Forelimb muscle (tissue), 1 donor: ENCODE measurements at regions not wholly inside any gene's neighbourhood (a gene's known extent, or its start where the extent isn't known, plus 50 kb on each side); places are given as distances from the start of the nearest gene placed in this dataset.

Experiments
- DNase-seq: peaks from one replicate; pipeline ENCODE4 v3.0.0-alpha.2; 2013; ENCODE audit warnings: low read depth

DNA sequence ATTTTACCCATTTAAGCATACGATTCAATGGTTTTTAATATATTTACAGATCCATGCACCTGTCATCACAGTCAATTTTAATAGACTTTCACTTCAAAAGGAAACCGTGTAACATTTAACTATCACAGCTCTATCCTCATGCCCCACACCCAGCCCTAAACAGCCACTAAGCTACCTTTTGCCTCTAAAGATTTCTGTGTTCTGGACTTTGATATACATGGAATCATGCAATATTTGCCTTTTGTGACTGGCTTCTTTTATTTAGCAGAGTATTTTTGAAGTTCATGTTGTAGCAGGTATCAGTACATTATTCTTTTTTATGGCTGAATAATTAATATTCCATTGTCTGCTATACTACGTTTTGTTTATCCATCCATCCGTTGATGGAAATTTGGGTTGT lies 50.3 kb upstream of the STX16 start:
- no peak for DNase-seq

DNA sequence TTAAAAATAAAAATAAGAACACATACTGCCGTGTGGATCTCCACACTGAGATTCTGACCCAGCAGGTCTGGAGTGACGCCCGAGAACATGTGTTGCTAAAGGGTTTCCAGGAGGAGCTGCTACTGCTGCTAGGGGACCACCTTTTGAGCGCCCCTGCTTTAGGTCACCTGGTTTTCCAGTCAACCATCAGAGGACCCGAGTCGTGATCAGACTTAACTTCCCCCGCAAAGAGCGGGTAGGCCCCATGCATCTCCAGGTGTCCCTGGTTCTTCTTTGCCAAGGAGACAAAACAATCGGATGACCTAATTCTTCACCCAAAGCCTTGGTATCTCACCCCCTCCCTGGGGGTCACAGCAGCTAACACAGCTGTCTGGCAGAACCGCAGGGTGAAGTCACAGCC lies 51.1 kb upstream of the STX16 start:
- DNase-seq = no peak

DNA sequence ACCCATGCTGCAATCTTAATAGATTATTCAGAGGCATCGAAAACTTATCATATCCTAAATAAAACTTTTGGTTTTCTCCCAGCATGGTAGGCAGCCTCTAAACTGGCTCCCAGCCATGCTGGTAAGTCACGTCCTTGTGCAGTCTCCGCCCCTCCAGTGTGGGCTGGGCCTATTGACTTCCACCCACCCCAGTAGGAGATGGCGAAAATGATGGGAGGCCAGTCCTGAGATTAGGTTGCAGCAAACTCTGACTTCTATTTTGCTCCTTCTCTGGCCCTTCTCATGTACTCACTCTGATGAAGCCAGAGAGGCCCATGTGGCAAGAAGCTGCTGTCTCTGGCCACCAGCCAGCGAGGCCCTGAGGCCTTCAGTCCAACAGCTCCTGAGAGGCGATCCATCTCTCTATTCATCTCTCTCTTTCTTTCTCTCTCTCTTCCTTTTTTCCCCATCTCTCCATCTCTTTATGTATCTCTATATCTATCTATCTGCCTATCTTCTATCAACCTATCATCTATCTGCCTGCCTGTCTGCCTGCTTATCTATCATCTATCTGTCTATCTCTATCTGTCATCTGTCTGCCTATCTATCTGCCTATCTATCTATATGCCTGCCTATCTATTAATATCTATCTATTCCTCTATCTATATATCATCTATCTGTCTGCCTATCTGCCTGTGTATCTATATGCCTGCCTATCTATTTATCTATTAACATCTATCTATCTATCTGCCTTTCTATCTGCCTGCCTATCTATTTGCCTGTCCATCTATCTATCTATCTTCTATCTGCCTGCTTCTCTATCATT lies 52.7 kb upstream of the STX16 start:
- no peak for DNase-seq

DNA sequence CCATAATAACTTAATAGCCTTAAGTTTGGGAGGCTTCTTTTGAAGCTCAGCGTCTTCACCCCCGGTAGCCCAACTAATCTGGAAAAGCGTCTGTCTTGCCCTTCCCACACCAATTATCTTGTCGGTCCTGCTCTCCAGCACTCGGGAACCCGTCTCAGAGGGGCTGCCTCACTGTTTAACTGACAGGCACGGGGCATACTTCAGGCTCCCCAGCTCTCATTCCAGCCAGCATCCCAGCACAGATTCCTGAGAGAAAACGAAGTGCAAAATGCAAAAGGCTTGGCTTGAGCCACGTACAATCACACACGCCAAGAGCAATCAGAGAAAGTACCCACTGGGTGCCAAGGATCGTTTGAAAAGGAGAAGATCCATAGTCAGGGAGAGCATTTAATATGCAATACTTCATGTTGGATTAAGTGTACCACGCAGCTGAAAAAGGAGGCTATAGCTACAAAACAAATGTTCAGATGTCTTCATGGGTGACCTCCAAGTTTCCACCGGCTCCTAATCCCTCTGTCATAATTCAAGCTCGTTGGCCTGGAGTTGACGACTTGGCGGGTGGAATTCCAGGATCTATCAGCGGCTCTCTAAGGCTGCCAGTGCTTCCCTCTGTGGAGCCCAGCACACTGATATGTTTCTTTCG lies 53.7 kb upstream of the STX16 start:
- peak; percentile 96 for DNase-seq

DNA sequence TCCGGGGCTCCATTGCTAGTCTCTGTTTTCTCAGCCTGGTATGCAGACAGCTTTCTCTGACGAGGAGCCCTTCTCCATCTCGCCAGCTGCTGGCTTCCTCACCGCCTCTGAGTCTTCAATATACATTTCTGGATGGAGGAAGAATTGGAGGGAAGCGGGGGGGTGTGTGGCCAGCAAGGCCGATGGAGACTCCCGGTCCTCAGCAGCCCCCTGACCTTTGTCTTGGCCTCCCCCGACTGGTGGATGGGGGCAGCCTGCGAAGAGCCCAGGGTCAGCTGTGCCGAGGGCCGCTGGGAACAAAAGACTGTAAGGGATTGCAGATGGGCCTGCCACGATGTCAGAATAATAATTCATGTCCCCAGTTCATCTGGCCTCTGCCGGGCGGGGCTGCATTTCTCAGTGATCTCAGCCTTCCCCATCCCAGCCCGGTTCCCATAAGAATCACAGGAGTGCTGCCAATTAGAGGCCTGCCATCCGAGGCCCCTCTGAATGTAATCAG lies 54.3 kb upstream of the STX16 start:
- no peak for DNase-seq

DNA sequence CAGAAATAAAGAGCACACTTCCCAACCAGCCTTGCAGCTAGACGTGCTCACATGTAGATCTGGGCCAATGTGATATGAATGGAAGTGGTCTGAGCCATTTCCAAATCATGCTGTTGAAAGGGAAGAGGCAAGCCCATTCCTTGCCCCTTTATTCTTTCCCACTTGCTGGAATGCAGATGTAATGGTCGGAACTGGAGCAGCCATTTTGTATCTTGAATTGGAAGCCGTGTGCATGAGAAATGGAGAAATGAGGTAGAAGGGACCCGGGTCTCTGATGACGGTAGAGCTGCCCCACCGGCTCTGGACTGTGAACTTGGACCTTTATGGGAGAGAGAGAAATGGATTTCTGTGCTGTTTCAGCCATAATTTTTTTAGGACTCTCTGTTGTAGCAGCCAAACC lies 54.8 kb upstream of the STX16 start:
- no peak for DNase-seq

DNA sequence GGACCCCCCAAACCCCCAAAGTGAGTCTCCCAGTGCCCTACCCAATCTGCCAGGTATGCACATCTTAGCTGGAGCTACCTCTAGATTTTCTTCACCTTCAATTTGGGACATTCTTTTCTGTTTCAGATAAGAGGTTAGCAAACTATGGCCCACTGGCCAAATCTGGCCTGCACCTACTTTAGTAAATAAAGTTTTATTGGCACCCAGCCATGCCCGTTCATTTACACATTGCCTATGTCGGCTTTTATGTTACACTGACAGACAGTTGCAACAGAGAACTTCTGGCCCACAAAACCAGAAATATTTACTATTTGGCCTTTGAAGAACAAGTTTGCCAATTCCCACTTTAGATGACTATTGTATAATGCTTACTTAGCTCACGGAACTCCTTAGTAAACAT lies 55.9 kb upstream of the STX16 start:
- no peak for DNase-seq

DNA sequence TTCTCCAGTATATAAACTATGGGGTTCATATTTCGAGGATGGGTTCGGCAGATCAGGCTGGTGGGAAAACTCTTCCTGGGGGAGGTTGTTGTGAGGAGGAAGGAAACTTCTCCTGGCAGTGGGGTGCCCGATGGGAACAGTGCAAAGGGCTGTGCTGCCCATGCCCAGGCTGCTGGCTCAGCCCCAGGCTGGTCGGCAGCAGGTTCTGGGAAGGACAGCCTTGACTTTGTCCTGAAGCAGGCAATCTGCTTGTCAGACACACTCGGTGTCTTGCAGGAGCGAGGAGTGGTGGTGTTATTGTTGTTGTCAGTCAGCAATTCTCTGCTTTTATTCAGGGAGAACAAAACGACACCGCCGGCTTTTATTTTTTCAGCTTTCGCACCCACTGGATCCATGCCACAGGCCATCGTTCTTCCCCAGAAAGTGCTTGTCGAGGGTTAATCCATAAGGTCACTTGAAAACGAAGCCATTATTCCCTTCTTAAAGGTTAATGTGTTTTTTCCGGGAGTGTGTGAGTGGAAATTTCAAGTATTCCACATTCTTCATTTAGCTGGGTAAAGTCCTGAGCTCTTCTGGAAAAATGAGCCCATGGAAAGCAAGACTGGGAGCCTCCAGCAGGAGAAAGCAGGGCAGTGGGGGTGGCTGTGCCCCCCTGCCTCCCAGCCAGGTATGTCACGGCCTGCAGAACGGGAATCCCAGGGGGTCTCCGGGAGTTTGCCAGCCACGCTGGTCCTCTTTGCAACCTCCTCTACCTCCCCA lies 57.0 kb upstream of the STX16 start:
- no peak for DNase-seq

DNA sequence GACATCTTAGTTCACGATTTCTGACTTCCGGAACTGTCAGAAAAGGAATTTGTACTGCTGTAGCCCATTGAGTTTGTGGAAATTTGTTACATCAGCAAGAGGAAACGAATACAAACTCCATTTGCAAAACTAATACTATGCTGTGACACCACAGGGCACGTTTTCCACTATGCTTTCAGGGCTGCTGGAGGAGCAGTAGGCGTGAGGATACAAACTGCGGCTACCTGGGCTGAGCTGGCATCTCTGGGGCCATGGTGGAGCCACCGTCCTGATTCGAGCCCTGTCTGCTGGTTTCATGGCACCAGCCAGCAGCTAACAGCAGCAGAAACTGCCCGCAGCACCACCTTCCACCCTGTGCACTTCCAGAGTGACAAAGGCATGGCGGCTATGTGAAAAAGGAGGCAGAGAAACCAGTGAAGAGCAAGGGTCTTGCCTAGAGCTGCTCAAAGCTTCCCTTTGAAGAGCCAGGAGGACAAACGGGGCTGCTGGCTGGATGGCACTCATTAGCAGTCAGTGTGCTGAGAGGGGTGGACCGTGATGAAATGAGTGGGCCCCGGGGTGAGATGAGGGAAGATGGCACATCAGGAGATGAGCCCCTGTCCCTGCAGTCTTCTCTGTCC lies 58.9 kb upstream of the STX16 start:
- DNase-seq = no peak

DNA sequence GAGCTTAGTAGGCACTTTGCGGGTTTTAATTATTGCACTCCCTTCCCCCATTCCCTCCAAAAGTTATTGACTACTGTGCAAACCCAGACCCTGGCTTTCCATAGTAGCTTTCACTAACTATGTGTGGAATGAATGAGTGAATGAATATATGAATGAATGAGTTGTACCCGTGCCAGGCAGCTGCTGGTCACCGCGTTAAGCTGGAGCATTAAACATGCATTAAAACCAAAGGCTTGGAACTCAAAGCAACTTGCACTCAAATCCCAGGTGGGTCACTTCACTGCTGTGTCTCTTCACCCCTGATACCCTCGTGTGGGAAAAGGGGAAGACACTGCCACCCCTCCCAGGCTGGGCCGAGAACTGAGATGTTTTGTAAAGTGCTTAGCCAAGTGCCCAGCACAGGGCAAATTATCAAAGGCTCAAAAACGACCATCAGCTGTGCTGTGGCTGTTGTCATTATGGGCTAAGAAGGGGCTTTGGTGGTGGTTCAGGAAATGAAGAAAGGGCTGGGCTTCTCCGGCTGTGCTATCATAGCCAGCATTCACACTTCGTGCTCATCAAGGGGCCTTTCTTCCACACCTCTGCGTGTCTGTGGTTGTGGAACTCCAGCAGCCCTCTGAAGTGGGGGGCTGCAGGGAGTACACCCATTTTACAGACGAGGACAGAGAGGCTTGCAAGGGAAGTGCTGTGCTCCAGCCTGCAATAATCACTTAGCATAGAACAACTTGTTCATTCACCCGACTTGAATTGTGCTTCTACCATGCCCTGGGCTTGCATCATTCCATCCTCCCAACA lies 60.2 kb upstream of the STX16 start:
- DNase-seq = no peak

DNA sequence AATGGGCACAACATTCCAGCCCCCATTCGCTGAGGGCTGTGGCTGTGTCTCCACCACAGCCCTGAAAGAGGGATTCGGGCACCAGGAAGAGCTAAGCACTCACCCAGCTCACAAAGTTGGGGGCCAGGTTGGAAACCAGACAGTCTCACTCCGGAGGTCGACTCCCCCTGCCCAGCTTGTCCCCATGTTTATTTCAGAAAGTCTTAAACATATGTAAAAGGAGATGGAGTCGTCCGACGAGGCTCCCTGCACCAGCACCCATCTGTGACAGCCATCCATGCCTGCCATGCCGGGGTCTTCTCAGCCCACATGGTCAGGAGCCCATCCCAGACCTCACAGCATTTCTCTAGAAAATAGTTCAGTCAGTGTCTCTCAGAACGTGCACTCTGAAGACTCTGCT lies 63.6 kb upstream of the STX16 start:
- no peak for DNase-seq

DNA sequence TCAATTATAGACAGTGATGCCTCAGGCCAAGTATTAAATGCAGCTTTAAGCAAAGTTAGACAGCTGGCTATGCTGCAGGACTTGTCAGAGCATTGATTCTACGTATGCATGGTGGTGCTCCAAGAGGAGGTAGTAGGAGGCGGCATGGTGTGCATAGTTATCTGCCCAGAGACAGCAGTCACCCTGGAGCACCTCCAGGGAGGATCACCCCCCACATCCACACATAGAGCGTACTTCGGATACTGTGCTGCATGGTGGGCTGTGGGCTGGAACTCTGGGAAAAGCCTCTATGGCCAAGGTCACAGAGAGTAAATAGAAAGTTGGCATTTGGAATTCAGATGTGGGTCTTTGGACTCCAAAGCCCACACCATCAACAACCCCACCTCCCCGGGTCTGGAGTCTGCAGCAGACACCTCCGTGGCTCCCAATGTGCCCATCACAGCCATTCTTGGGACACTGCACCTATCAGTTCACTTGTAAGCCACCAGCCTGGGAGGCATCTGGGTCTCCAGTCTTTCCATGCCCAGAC lies 64.5 kb upstream of the STX16 start:
- DNase-seq = no peak

DNA sequence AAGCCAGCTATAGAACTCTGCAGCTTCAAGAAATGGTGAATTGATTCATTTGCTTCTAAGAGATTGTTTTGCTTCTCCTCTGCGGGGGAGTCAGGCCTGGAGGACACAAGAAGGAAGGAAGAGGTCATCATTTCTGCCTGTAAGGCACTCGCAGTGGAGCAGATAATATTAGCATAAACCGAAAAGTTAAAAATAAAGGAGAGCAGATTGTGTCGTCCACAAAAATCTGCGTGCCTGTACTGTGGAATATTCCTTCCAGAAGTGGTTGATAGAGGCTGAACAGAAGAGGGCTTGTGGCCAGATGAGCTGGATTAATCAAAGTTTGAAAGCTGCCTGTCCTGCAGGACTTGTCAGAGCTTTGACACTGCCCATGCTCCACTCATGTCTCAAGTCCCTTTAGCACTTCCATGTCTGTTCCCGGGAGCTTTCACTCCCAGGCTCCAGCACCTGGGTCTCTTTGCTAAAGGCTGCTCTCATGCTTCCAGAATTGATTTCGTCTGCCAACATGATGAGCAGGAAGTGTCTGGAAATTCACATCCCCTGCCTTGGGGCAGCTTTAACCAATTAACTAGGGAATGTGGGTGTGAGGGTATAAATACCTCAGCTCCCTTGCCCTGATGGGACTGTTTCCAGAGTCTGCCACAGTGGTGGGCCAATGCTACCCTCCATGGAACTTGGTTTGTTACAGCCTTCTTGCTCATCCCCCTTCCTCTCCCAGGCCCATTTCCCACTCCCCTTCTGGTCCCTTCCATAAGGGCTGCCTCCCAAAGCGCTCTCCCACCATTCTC lies 65.1 kb upstream of the STX16 start:
- DNase-seq = no peak

DNA sequence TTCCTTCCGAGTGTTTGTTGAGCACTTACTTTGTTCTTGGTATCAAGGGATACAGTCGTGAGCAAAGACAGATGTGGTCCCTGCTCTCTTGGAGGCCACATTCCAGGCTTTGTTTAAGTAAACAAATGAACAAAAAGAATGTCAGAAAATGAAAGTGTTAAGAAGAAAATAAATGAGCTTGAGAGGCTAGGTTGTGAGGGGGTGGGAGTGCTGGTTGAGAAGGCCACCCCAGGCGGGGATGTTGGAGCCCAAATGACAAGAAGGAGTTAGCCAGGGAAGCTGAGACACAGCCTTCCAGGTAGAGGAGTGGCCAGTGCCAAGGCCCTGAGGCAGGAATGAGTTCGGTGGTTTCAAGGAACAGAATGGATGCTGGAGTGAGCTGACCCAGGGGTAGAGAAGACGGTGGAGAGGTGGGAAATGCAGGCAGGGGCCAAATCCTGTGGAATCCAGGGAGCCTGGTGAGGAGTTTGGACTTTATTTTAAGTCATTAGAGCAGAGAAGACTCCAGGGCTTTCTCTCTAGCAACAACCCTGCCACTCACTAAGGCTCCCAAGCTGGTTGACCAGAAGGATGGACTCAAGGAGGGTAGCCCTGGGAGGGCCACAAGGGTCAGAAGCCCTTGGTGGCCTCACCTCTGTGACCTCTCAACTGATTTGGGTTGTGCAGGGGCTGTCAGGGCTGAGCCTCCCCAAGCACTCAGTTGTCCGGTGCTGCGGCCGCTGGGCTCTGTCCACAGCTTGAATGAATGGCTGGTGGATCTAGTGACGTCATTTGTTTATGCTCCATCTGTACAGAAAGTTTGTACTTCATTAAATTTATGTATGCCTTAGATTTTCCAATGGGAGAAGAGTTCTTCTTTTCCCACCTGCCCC lies 66.0 kb upstream of the STX16 start:
- DNase-seq = no peak

DNA sequence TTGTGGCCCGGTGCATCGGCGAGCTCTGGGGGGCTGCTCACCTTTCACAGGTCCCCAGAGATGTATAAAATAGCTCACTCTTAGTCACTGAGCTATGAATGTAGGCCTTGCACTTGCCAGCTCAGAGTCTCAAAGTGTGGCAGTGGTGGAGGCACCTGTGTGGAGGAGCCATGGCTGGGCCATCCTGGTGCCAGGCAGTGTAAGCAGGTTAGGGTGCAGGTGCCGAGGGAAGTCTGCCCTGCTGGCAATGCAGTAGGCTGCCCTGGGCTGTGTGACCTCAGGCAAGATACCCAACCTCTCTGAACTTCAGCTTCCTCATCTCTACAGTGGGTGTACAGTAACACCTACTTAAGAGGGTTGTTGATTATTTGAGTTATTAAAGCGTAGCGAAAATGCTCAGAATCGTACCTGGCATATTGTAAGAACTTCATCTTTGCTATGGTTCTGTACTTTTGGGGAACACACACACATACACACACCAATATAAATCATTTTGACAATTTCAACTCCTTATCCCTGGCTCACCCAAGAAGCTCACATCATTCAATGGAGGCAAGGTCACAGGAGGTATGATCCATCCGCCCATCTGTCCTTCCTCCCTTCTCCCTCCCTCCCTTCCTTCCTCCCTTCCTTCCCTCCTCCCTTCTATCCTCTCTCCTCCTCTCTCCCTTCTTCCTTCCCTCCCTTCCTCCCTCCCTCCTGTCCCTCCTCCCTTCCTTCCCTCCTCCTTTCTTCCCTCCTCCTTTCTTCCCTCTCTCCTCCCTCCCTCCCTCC lies 66.8 kb upstream of the STX16 start:
- no peak for DNase-seq

DNA sequence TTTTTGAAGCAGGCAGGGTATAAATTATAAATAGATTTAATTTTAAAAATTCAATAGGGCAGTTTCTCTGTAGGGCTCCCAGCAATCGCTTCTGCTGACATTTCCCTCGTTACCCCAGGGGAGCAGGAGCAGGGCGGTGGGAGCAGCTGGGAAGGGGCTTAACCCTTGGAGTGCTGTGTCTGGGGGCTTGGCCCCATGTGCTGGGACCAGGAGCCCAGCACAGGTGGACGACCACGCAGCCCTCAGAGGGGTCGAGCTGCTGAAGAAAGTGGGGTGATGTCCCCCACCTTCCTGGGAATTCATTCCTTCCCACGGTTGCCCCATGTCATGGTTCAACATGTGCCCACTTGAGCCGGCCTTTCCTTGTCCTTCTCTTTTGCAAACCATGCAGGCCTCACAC lies 67.5 kb upstream of the STX16 start:
- DNase-seq = no peak

DNA sequence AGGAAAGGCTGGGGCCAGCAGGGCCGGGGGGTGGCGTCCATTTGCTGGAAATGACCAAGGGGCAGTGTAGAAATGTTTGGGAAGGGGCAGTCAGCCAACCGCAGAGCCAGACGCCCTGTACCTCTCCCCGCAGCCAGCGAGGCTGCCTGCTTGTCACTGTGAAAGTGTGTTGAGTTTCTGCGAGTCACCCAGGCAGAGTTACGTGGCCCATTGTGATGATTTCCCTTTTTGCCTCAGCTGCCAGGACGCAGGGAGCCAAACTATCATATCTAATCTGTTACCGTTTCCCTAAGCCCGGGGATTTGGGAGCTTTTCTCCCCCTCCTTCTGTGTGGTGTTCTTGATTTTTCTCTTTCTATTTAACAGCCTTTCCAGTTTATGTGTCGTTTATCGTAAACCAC lies 67.9 kb upstream of the STX16 start:
- no peak for DNase-seq

DNA sequence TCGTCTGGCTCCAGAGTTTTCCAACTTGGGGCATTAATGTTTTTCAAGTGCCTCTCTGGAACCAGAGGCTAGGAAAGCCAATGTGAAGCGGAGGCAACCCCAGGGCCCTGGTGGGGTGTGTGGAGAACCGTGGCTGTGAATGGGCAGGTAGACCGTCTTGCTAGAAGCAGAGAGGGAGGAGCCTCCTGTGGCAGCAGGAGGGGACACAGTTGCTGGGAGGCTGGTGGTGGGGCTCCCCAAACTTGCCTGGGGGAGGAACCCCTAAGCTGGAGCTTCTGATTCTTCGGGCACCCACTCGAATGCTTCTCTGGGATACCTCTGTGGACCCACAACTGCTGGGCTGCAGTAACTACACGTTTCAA lies 65.3 kb upstream of the APCDD1L start:
- DNase-seq = no peak
